LNCAP (cell line): ENCODE measurements at regions not wholly inside any gene's neighbourhood (a gene's known extent, or its start where the extent isn't known, plus 50 kb on each side); places are given as distances from the start of the nearest gene placed in this dataset.

Experiments
- CTCF ChIP-seq: fragments of 450-650 bp; IDR thresholded peaks from 2 replicates; pipeline ENCODE4 v1.5.1; 2017; ENCODE audit warnings: mild to moderate bottlenecking

- no peak for TF ChIP-seq CTCF
These were observed 210.1 kb downstream of the SUDS3 start for GRCh38 chr12:118586433-118586832.

- TF ChIP-seq CTCF = no peak; the same call in 1 of the 2 replicates
These were observed 212.8 kb downstream of the SUDS3 start for GRCh38 chr12:118589162-118589561.

- TF ChIP-seq CTCF = no peak
These were observed 214.2 kb downstream of the SUDS3 start for GRCh38 chr12:118590406-118591150.

GRCh38 chr12:118603610-118604361 lies 227.4 kb downstream of the SUDS3 start:
- no peak for TF ChIP-seq CTCF

GRCh38 chr12:118606690-118607089 lies 230.3 kb downstream of the SUDS3 start:
- no peak for TF ChIP-seq CTCF

- TF ChIP-seq CTCF = no peak
These were observed 231.5 kb downstream of the SUDS3 start for GRCh38 chr12:118607831-118608230.

- TF ChIP-seq CTCF = no peak
These were observed 232.5 kb downstream of the SUDS3 start for GRCh38 chr12:118608770-118609344.
